ENCODE measurements at regions not wholly inside any gene's neighbourhood (a gene's known extent, or its start where the extent isn't known, plus 50 kb on each side); places are given as distances from the start of the nearest gene placed in this dataset.

DNA sequence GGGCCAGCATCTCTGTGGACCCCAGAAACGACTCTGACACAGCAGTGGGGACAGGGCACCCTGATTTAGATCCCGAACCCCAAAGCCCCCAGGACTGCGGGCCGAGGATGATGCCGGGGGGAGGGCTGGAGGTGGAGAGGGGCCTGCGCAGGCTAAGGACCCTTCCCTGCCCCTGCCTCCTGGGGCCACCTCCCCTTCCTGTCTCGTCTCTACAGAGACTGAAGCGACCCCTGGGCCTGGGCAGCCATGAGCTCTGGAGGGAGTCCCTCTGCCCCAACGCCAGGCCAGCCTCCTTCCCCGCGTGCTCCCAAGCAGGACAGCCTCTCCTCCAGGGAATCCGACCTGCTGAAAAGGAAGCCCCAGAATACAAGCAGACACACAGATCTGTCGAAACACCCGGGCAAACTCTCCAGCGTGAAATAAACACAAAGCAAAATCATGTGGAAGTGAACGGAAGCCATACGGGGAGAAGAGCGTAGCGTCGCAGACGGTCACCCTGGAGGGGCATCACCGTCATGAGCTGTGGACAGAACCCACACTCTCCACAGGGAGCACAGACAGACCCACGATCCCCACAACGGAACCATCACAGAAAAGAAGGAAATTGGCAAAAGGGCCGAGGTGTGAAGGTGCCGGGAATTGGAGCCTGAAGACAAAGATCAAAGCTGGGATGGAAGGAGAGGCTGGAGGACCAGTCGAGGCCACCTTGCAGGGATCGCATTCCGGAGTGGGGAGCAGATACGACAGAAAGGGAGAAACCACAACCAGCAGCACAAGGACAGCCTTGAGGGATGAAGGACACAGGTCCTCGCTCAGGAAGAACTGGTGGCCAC is 51.0 kb upstream of the CTDP1 start:
- Histone ChIP-seq H3K9me3 (replicated peaks; ENCODE audit: insufficient read depth, low read length) (no peaks in the 10 kb centered on the region), H3K4me2 (ENCODE audit: low read depth, low read length) (no peak overlapping the region), H2AFZ (ENCODE audit: low read length) (no peak overlapping the region), H3K79me2 (ENCODE audit: low read length) (no peaks in the 10 kb centered on the region), H3K27me3 (replicated peaks; ENCODE audit: insufficient read depth, low read length) (no peaks in the 10 kb centered on the region), H3K9ac (ENCODE audit: low read length) (no peak overlapping the region), H3F3A (ENCODE audit: insufficient read depth, low read length) (peaks cover 7% of the 10 kb centered on the region; the same call in 1 of the 2 replicates), H4K20me1 (ENCODE audit: insufficient read depth, low read length) (no peaks in the 10 kb centered on the region), H3K4me3 (ENCODE audit: low read length) (no peak overlapping the region), H3K4me1 (ENCODE audit: low read length) (peaks cover 18% of the 10 kb centered on the region), H3K9me2 (replicated peaks; ENCODE audit: insufficient read depth, low read length) (no peaks in the 10 kb centered on the region), H3K36me3 (replicated peaks; ENCODE audit: insufficient read depth, low read length) (no peaks in the 10 kb centered on the region), H3K27ac (ENCODE audit: low read length) (no peak overlapping the region)
- DNase-seq: no peak
- no peak for TF ChIP-seq EZH2 (optimal IDR thresholded peaks at IDR 0.05; ENCODE audit: low read depth, low read length)

DNA sequence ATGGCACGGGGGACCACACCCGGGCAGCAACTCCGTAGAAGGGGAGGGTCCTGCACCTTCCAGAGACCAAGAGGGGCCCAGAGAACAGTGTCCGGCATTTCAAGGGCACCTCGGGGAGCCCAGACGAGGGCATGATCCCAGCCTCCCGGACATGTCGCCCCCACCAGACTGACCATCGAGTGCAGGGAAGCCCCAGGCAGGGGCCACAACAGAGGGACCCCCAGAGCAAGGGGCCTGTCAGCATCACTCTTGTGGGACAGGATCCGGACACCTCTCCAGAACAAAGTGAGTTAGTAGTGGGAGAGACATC is 50.4 kb upstream of the CTDP1 start:
- H3K27me3 ChIP-seq (replicated peaks; ENCODE audit: insufficient read depth, low read length): no peaks in the 10 kb centered on the region
- H3K4me3 ChIP-seq (ENCODE audit: low read length): no peak overlapping the region
- no peaks in the 10 kb centered on the region for H3K36me3 ChIP-seq (replicated peaks; ENCODE audit: insufficient read depth, low read length)
- no peaks in the 10 kb centered on the region for H3K79me2 ChIP-seq (ENCODE audit: low read length)
- DNase-seq: no peak
- TF ChIP-seq EZH2 (optimal IDR thresholded peaks at IDR 0.05; ENCODE audit: low read depth, low read length) (no peak), EZH2phosphoT487 (IDR thresholded peaks at IDR 0.05; ENCODE audit: low read length) (no peak)
- TF ChIP-seq, protein P1, sequence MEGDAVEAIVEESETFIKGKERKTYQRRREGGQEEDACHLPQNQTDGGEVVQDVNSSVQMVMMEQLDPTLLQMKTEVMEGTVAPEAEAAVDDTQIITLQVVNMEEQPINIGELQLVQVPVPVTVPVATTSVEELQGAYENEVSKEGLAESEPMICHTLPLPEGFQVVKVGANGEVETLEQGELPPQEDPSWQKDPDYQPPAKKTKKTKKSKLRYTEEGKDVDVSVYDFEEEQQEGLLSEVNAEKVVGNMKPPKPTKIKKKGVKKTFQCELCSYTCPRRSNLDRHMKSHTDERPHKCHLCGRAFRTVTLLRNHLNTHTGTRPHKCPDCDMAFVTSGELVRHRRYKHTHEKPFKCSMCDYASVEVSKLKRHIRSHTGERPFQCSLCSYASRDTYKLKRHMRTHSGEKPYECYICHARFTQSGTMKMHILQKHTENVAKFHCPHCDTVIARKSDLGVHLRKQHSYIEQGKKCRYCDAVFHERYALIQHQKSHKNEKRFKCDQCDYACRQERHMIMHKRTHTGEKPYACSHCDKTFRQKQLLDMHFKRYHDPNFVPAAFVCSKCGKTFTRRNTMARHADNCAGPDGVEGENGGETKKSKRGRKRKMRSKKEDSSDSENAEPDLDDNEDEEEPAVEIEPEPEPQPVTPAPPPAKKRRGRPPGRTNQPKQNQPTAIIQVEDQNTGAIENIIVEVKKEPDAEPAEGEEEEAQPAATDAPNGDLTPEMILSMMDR (IDR thresholded peaks at IDR 0.05; ENCODE audit: low read length): no peak
- no peaks in the 10 kb centered on the region for H4K20me1 ChIP-seq (ENCODE audit: insufficient read depth, low read length)
- H3K9ac ChIP-seq (ENCODE audit: low read length): no peak overlapping the region
- peaks cover 7% of the 10 kb centered on the region; the same call in 1 of the 2 replicates for H3F3A ChIP-seq (ENCODE audit: insufficient read depth, low read length)
- no peaks in the 10 kb centered on the region for H3K9me2 ChIP-seq (replicated peaks; ENCODE audit: insufficient read depth, low read length)
- peaks cover 14% of the 10 kb centered on the region for H3K4me1 ChIP-seq (ENCODE audit: low read length)
- no peaks in the 10 kb centered on the region for H3K9me3 ChIP-seq (replicated peaks; ENCODE audit: insufficient read depth, low read length)
- H3K4me2 ChIP-seq (ENCODE audit: low read depth, low read length): no peak overlapping the region
- no peak overlapping the region for H3K27ac ChIP-seq (ENCODE audit: low read length)
- no peak overlapping the region for H2AFZ ChIP-seq (ENCODE audit: low read length)

DNA sequence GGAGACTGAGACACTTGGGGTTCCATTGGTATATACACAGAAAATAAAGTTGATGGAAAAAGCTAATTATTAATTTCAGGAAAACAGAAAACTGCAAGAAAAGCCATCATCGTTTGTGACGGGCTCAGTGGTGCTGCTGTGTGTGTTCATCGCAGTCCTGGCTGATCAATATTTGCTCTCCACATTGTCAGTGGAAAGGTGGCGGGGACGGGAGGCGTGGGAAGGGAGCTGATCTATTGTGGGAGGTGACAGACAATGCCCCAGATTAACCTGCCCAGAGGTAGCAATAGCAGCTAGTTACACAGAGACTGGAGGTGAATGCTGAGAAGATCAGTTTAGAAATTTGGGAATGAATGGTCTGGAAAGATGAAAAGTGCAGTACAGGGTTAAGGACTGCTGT is 50.0 kb upstream of the CTDP1 start:
- H3K4me1 ChIP-seq (ENCODE audit: low read length): peaks cover 9% of the 10 kb centered on the region
- H3K9ac ChIP-seq (ENCODE audit: low read length): no peak overlapping the region
- no peak overlapping the region for H3K4me3 ChIP-seq (ENCODE audit: low read length)
- H3K36me3 ChIP-seq (replicated peaks; ENCODE audit: insufficient read depth, low read length): no peaks in the 10 kb centered on the region
- no peaks in the 10 kb centered on the region for H4K20me1 ChIP-seq (ENCODE audit: insufficient read depth, low read length)
- no peaks in the 10 kb centered on the region for H3K27me3 ChIP-seq (replicated peaks; ENCODE audit: insufficient read depth, low read length)
- H3K4me2 ChIP-seq (ENCODE audit: low read depth, low read length): no peak overlapping the region
- TF ChIP-seq, protein P1 (IDR thresholded peaks at IDR 0.05; ENCODE audit: low read length): no peak
- no peak for TF ChIP-seq EZH2phosphoT487 (IDR thresholded peaks at IDR 0.05; ENCODE audit: low read length)
- no peak for TF ChIP-seq EZH2 (optimal IDR thresholded peaks at IDR 0.05; ENCODE audit: low read depth, low read length)
- DNase-seq: no peak
- H3K27ac ChIP-seq (ENCODE audit: low read length): no peak overlapping the region
- H3F3A ChIP-seq (ENCODE audit: insufficient read depth, low read length): peaks cover 6% of the 10 kb centered on the region; the same call in 1 of the 2 replicates
- no peaks in the 10 kb centered on the region for H3K79me2 ChIP-seq (ENCODE audit: low read length)
- no peak overlapping the region for H2AFZ ChIP-seq (ENCODE audit: low read length)
- H3K9me2 ChIP-seq (replicated peaks; ENCODE audit: insufficient read depth, low read length): no peaks in the 10 kb centered on the region
- H3K9me3 ChIP-seq (replicated peaks; ENCODE audit: insufficient read depth, low read length): no peaks in the 10 kb centered on the region

Measured in MM.1S (cell line).